Omental fat pad (tissue), 3 donors: ENCODE measurements at regions not wholly inside any gene's neighbourhood (a gene's known extent, or its start where the extent isn't known, plus 50 kb on each side); places are given as distances from the start of the nearest gene placed in this dataset.

ENCODE experiments used
- ATAC-seq: fragments of 150-250 bp; one replicate; pipeline ENCODE4 v1.9.1; 2016; ENCODE audit warnings: mild to moderate bottlenecking, moderate library complexity; ENCODE audit not compliant: low FRiP score
- DNase-seq: peaks from one replicate; pipeline ENCODE4 v3.0.0-alpha.2; 2019; ENCODE audit warnings: low spot score
- TF ChIP-seq, protein P1 (sequence below), 3 donors: fragments of 450-650 bp; IDR thresholded peaks; one replicate each; pipeline ENCODE4 v1.5.1; 2016 to 2017; ENCODE audit warnings: antibody characterized with exemption in 3 of 3, mild to moderate bottlenecking in 3 of 3, moderate library complexity in 2 of 3

DNA sequence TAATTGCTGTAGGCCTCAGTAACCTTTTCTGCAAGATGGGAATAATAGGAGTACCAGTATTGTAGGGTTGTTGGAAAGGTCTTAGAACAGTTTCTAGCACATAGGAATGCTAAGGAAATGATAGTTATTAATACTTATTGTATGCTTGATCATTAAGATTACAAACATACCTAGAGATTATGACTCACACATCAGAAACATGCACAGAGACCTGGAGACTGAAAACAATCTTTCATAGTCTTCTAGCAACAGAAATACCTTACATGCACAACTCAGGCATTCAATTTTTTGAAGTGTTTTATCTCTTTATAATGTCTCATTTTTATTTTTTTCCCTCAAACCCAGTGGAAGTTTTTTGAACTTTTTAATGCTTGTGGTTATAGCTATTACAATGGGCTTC, 104.4 kb upstream of the ZBTB20 start:
- no peak for ATAC-seq
- no peak for DNase-seq

DNA sequence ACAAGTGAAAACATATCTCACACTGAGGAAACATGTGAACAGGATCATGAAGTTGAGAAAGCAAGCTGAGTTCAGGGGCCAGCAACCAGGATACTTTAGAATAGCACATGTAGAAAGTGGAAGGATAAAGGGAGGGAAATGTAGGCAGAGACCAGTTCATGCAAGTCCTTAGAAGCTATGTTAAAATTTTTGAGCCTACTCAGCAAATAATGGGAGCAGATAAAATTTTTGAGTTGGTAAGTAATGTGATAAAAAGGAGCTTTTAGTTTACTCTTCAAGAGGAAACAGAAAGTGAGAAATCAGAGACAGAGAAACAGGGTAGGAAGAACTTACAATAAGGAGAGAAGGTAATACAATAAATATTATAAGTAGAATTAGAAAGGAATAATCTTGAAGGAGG, 105.6 kb upstream of the ZBTB20 start:
- ATAC-seq (no peak), DNase-seq (no peak)
- TF ChIP-seq, protein P1, sequence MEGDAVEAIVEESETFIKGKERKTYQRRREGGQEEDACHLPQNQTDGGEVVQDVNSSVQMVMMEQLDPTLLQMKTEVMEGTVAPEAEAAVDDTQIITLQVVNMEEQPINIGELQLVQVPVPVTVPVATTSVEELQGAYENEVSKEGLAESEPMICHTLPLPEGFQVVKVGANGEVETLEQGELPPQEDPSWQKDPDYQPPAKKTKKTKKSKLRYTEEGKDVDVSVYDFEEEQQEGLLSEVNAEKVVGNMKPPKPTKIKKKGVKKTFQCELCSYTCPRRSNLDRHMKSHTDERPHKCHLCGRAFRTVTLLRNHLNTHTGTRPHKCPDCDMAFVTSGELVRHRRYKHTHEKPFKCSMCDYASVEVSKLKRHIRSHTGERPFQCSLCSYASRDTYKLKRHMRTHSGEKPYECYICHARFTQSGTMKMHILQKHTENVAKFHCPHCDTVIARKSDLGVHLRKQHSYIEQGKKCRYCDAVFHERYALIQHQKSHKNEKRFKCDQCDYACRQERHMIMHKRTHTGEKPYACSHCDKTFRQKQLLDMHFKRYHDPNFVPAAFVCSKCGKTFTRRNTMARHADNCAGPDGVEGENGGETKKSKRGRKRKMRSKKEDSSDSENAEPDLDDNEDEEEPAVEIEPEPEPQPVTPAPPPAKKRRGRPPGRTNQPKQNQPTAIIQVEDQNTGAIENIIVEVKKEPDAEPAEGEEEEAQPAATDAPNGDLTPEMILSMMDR (IDR thresholded peaks at IDR 0.05): no peak

More for the DNA sequence above, 104.4 kb upstream of the ZBTB20 start:
- TF ChIP-seq, protein P1 (IDR thresholded peaks at IDR 0.05): no peak

DNA sequence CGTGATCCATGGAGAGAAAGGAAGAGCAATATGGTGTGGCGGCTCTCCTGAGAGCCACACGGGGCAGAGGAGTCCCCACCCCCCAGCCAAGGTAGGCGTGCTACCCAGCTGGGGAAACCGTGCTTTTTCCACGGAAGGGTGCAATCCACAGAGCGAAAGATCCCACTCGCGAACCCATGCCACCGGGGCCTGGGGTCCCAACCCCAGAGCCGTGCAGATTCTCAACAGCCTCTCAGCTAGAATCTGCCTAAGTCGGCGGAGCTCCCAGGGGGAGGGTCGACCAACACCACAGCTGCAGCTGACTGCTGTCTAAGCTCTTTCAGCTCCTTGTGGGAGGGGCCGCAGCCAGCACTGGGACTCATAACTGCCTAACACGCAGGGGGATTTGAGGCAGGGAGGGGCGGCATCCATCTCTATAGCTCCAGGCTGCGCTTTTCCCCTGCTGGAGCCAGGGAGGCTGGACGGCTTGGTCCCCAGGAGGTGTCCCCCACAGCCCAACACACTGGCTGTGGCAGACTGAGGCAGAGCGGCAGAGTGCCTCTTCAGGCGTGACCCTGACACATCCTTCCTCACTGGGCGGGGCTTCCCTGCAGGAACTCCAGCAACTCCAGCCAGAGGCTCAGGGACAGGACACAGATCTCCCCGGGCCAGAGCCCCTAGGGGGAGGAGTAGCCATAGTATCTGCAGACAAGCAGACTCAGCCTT, 107.6 kb upstream of the ZBTB20 start:
- TF ChIP-seq, protein P1 (IDR thresholded peaks at IDR 0.05): no peak
- ATAC-seq (no peak), DNase-seq (no peak)

DNA sequence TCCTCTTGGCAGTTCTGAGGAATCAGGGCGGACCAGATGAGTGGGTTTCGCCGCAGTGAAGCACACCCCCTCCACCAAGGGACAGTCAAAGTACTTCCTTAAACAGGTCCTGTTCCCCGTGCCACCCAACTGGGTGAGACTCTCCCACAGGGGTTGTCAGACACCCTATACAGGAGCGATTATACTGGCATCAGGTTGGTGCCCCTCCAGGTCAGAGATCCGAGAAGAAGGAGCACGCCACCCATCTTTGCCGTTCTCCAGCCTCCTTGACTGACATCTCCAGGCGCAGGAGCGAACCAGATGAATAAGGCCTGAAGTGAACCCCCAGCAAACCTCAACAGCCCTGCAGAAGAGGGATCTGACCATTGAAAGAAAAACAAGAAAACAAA, 108.1 kb upstream of the ZBTB20 start:
- ATAC-seq: no peak
- DNase-seq: no peak
- TF ChIP-seq, protein P1 (IDR thresholded peaks at IDR 0.05): no peak

DNA sequence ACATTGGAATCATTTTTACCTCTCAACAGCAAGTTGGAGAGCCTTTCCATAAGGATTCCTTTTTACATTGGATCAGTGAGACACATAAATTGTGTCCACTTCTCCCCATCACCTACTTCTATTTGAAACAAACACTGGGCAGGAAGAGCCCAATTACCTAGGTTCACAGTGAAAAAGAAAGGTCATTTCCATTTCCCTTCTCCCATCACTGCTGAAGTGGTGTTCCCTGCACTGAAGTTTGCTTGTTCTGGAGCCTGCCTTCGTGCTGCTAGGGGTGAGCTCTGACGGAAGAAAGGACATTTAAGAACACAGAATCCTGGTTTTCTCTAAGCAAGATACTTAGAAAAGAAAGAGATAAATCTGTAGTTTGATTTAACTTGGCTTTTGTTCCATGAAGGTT, 123.8 kb upstream of the ZBTB20 start:
- no peak for ATAC-seq
- TF ChIP-seq, protein P1 (IDR thresholded peaks at IDR 0.05): no peak
- DNase-seq: no peak

DNA sequence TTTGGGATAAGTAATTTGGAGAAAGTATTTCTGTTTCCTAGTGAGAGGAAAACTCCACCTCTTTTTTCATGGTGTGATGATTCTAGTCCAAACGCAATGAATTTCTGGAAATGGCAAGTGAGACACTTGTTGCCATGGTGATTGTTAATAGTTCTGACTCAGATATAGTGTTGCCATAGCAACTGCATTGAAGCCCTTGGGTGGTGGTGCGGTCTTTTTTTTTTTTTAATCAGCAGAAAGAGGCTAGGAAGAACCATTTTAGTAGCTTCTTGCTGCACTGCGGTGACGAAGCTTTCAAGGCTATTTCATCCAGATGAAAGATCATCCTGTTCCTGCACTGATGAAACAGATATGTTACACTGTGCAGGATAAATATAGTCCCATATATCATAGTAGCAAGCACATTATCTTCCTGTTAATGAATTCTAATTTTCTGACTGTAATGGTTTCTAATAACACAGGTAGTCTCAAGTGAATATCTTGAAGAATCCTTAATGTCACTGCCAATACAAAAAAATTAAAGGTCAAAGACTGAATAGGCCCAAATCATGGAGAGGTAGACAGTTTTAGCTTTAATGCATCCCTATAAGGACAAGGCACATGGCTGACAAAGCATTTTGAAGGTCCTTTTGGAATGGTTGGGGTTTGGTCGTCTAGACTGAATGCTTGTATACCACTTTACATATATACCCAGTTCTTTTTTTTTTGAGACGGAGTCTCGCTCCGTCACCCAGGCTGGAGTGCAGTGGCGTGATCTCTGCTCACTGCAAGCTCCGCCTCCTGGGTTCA, 125.1 kb upstream of the ZBTB20 start:
- ATAC-seq (no peak), DNase-seq (no peak)
- TF ChIP-seq, protein P1 (IDR thresholded peaks at IDR 0.05): no peak

DNA sequence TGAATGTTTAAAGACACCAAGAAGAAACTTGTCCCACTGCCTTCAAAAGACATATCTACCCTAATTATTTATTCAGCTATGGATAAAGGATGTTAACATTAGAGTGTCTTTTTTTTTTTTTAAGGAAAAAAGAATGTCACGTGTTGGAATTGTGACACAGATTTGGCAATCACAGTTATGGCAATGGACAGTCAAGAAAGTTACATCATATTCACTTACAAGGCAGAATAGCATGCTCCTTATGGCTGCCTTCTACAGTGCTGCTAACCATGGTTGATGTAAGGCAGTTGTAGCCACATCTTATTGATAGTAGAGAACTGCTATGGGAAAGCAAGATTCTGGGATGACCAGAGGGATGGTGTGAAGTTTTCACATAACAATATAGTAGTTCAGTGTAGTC, 128.8 kb upstream of the ZBTB20 start:
- TF ChIP-seq, protein P1 (IDR thresholded peaks at IDR 0.05): no peak

More for the DNA sequence above, 128.8 kb upstream of the ZBTB20 start:
- ATAC-seq (no peak), DNase-seq (no peak)
